HFF-Myc (cell line): ENCODE measurements at regions not wholly inside any gene's neighbourhood (a gene's known extent, or its start where the extent isn't known, plus 50 kb on each side); places are given as distances from the start of the nearest gene placed in this dataset.

Experiments
- DNase-seq: peaks from one replicate; pipeline ENCODE4 v3.0.0-alpha.2; 2011; ENCODE audit warnings: low read depth; ENCODE audit errors: extremely low read depth
- H3K4me3 ChIP-seq: replicated peaks from 2 replicates; pipeline ENCODE4 v1.5.1; 2011; ENCODE audit warnings: low read depth, mild to moderate bottlenecking, control low read depth, low read length
- TF ChIP-seq, protein P1 (sequence below): IDR thresholded peaks from 2 replicates; pipeline ENCODE4 v1.5.1; 2012; ENCODE audit warnings: mild to moderate bottlenecking, low read depth, low read length, control low read depth; ENCODE audit errors: missing control alignments

GRCh38 chr13:89752394-89752793 lies 1595.1 kb upstream of the MIR17HG start:
- no peak overlapping the region for H3K4me3 ChIP-seq
- no peak for DNase-seq
- TF ChIP-seq, protein P1, sequence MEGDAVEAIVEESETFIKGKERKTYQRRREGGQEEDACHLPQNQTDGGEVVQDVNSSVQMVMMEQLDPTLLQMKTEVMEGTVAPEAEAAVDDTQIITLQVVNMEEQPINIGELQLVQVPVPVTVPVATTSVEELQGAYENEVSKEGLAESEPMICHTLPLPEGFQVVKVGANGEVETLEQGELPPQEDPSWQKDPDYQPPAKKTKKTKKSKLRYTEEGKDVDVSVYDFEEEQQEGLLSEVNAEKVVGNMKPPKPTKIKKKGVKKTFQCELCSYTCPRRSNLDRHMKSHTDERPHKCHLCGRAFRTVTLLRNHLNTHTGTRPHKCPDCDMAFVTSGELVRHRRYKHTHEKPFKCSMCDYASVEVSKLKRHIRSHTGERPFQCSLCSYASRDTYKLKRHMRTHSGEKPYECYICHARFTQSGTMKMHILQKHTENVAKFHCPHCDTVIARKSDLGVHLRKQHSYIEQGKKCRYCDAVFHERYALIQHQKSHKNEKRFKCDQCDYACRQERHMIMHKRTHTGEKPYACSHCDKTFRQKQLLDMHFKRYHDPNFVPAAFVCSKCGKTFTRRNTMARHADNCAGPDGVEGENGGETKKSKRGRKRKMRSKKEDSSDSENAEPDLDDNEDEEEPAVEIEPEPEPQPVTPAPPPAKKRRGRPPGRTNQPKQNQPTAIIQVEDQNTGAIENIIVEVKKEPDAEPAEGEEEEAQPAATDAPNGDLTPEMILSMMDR, result no peak

DNA sequence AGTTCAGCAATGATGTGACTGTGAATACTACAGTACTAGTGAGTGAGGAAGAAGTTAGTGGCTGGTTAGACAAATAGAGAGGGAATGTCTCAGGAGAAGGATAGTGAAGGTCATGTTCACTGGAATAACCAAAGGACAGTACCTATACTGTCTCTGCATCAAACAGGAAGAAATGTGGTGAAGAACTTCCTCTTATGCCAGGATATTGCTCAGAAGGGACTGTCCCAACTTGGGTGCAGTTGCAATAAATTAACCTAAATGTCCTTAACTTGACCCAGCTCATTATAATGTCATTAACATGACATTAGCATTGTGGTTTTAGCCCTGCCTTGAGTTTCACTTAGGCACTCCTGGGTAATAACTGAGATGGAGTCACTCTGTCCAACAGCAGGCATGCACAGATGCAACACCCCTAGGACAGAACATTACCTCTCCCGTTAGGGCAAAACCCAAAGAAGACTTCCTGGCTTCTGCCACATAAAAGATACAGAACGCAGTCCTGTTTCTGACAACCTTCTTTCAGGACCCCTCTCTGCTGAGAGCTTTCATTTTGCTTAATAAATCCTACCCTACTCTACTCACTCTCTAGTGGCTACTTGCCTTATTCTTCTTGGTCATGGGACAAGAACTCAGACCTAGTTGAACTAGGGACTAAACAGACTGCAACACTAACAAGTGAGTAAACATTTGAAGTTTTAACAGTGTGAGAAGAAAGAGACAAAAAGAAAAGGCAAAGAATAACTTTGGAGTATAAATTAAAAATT lies 1591.6 kb upstream of the MIR17HG start:
- TF ChIP-seq, protein P1, result no peak
- no peak for DNase-seq
- no peak overlapping the region for H3K4me3 ChIP-seq

GRCh38 chr13:89763005-89763404 lies 1584.5 kb upstream of the MIR17HG start:
- no peak for DNase-seq
- no peak overlapping the region for H3K4me3 ChIP-seq
- TF ChIP-seq, protein P1, result no peak

- DNase-seq, result no peak
- H3K4me3 ChIP-seq, result no peak overlapping the region
- TF ChIP-seq, protein P1, result no peak
Observed at GRCh38 chr13:89783221-89783755, 1564.2 kb upstream of the MIR17HG start.

DNA sequence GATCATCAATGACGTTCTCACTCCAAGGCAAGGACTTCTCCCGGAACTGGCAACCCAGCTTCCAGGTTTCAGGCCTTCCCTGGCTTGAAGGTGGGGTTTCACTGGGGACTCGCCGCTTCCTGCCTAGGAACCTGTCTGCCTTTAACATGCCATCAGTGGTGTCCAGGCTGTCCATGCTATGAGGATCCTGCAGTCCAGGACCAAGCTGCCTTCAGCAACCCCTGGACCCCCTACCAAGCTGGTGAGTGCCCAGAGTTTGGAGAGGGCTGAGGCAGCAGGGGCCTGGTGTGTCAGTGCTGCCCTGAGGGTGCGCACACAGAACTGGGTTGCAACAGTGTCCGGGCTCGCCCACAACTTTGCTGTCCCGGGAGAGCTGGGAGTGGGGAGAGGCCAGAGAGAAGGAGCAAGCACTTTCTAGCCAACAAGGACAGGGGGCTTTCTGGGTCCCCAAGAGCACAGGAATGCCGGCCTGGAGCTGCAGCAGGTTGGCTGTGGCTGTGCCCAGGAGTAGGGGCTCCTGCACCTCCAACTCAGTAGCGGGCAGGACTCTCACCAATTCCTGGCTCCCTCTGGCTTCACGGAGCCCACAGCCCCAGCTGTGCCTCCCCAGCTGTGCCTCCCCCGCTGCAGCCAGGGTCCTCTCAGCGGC lies 1563.2 kb upstream of the MIR17HG start:
- H3K4me3 ChIP-seq, result no peak overlapping the region
- DNase-seq, result no peak
- TF ChIP-seq, protein P1, result no peak

DNA sequence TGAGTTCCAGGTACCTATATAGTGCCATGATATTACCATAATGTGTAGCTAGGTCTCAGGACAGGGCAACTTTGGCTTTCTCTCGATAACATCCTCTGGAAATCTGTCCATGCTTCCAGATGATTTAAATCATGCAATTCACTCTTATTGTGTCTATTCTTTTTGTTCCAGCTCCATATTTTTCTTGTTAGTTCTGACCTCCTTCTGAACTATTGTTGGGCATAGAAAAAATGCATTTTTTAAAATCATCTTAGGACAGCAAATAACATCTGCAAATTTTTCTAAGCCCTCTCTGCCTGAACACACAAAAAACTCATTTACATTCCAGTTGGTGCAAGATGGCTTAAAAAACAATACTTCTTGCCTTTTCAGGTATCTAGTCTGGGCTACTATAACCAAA lies 1561.0 kb upstream of the MIR17HG start:
- H3K4me3 ChIP-seq, result no peak overlapping the region
- TF ChIP-seq, protein P1, result no peak
- no peak for DNase-seq
